Gastroesophageal sphincter (tissue), 4 donors: ENCODE measurements at regions not wholly inside any gene's neighbourhood (a gene's known extent, or its start where the extent isn't known, plus 50 kb on each side); places are given as distances from the start of the nearest gene placed in this dataset.

Source experiments
- ATAC-seq: fragments of 150-250 bp; one replicate; pipeline ENCODE4 v1.9.1; 2016; ENCODE audit warnings: mild to moderate bottlenecking, moderate library complexity
- H3K27ac ChIP-seq, 4 donors: fragments of 200-600 bp; sonication (generic) in 3 of 4; 1 replicate in 3 of 4; 2 replicates in 1 of 4; pipeline ENCODE4 v1.5.1; 2016 to 2019
- H3K27me3 ChIP-seq: fragments of 200-600 bp; sonication (generic); one replicate; pipeline ENCODE4 v1.5.1; 2019
- H3K36me3 ChIP-seq, 2 donors: fragments of 200-600 bp; sonication (generic); one replicate each; pipeline ENCODE4 v1.5.1; 2019; ENCODE audit warnings: control low read depth in 1 of 2
- H3K4me1 ChIP-seq, 3 donors: fragments of 200-600 bp; sonication (generic); 1 replicate in 2 of 3; 2 replicates in 1 of 3; pipeline ENCODE4 v1.5.1; 2016 to 2019; ENCODE audit warnings: control low read depth in 2 of 3
- H3K4me3 ChIP-seq, 2 donors: fragments of 200-600 bp; sonication (generic); one replicate each; pipeline ENCODE4 v1.5.1; 2019; ENCODE audit warnings: mild to moderate bottlenecking in 1 of 2, moderate library complexity in 1 of 2
- H3K9me3 ChIP-seq, 3 donors: fragments of 200-600 bp; sonication (generic); one replicate each; pipeline ENCODE4 v1.5.1; 2017 to 2019; ENCODE audit warnings: control low read depth in 2 of 3
- CTCF ChIP-seq, 4 experiments: fragments of 200-600 bp in 2 of 4; fragments of 450-650 bp in 2 of 4; sonication (generic) in 1 of 4; IDR thresholded peaks; one replicate each; pipeline ENCODE4 v1.5.1; 2017 to 2019; ENCODE audit warnings: antibody characterized with exemption in 4 of 4, mild to moderate bottlenecking in 2 of 4, moderate library complexity in 2 of 4
- EP300 ChIP-seq: sonication (generic); formaldehyde crosslinking; IDR thresholded peaks from one replicate; pipeline ENCODE4 v1.6.1; 2017; ENCODE audit warnings: antibody characterized with exemption, mild to moderate bottlenecking
- POLR2A ChIP-seq, 2 donors: fragments of 450-650 bp; IDR thresholded peaks; one replicate each; pipeline ENCODE4 v1.6.1; 2017; ENCODE audit warnings: antibody characterized with exemption in 2 of 2, mild to moderate bottlenecking in 2 of 2, moderate library complexity in 1 of 2
- POLR2AphosphoS5 ChIP-seq: sonication (generic); formaldehyde crosslinking; IDR thresholded peaks from one replicate; pipeline ENCODE4 v1.6.1; 2017; ENCODE audit warnings: antibody characterized with exemption
- WGBS, 2 donors: methylation state at CpG; one replicate each; pipeline ENCODE4 v1.1.5; 2018; ENCODE audit warnings: low coverage in 1 of 2; 5-methylcytosine and 5-hydroxymethylcytosine counted together

- 73% methylated on average over 4 of the region's 4 CpGs for WGBS, 2 donors
- Histone ChIP-seq H3K4me3 (no peak overlapping the region), H3K27me3 (peaks cover 6% of the 10 kb centered on the region), H3K27ac (no peak overlapping the region), H3K4me1 (no peaks in the 10 kb centered on the region), H3K9me3 (no peaks in the 10 kb centered on the region), H3K36me3 (no peaks in the 10 kb centered on the region)
- ATAC-seq: no peak
- TF ChIP-seq EP300 (no peak), POLR2A (IDR thresholded peaks at IDR 0.05) (no peak)
Measured at GRCh38 chr20:6685626-6686025, 81.9 kb upstream of the BMP2 start.

GRCh38 chr20:6685181-6685582 is 82.3 kb upstream of the BMP2 start:
- Histone ChIP-seq H3K4me1 (no peaks in the 10 kb centered on the region), H3K9me3 (no peaks in the 10 kb centered on the region), H3K36me3 (no peaks in the 10 kb centered on the region), H3K27me3 (peaks cover 11% of the 10 kb centered on the region), H3K27ac (no peak overlapping the region), H3K4me3 (no peak overlapping the region)
- ATAC-seq: no peak
- TF ChIP-seq POLR2AphosphoS5: no peak
- no peak for TF ChIP-seq EP300
- no peak for TF ChIP-seq CTCF (IDR thresholded peaks at IDR 0.05)
- no peak for TF ChIP-seq POLR2A (IDR thresholded peaks at IDR 0.05)
- WGBS, 2 donors: 83 to 100% methylated on average over 1 to 5 of the region's 5 CpGs

GRCh38 chr20:6683021-6683977 is 84.2 kb upstream of the BMP2 start:
- no peak overlapping the region for H3K4me3 ChIP-seq
- H3K4me1 ChIP-seq: no peaks in the 10 kb centered on the region
- H3K36me3 ChIP-seq: no peaks in the 10 kb centered on the region
- no peak for ATAC-seq
- WGBS, 2 donors: 42 to 80% methylated on average over 8 to 9 of the region's 9 CpGs
- H3K9me3 ChIP-seq: no peaks in the 10 kb centered on the region
- H3K27ac ChIP-seq: no peak overlapping the region
- TF ChIP-seq POLR2A (IDR thresholded peaks at IDR 0.05) (no peak), EP300 (no peak), POLR2AphosphoS5 (no peak), CTCF (IDR thresholded peaks at IDR 0.05) (no peak)
- H3K27me3 ChIP-seq: peaks cover 11% of the 10 kb centered on the region

- H3K27ac ChIP-seq: no peak overlapping the region
- ATAC-seq: no peak
- no peaks in the 10 kb centered on the region for H3K9me3 ChIP-seq
- WGBS, 2 donors: 68 to 96% methylated on average over 5 to 6 of the region's 7 CpGs
- no peaks in the 10 kb centered on the region for H3K36me3 ChIP-seq
- TF ChIP-seq EP300: no peak
- TF ChIP-seq POLR2AphosphoS5: no peak
- TF ChIP-seq CTCF (IDR thresholded peaks at IDR 0.05): no peak
- no peak for TF ChIP-seq POLR2A (IDR thresholded peaks at IDR 0.05)
- H3K27me3 ChIP-seq: peaks cover 11% of the 10 kb centered on the region
- H3K4me1 ChIP-seq: no peaks in the 10 kb centered on the region
- H3K4me3 ChIP-seq: no peak overlapping the region
Measured at GRCh38 chr20:6680854-6681253, 86.6 kb upstream of the BMP2 start.

- 44 to 59% methylated on average over 2 of the region's 2 CpGs for WGBS, 2 donors
- TF ChIP-seq POLR2AphosphoS5: no peak
- no peak for TF ChIP-seq CTCF (IDR thresholded peaks at IDR 0.05)
- TF ChIP-seq POLR2A (IDR thresholded peaks at IDR 0.05): no peak
- TF ChIP-seq EP300: no peak
- H3K27ac ChIP-seq: no peak overlapping the region
- no peaks in the 10 kb centered on the region for H3K36me3 ChIP-seq
- ATAC-seq: no peak
- no peaks in the 10 kb centered on the region for H3K4me1 ChIP-seq
- H3K9me3 ChIP-seq: no peaks in the 10 kb centered on the region
- H3K27me3 ChIP-seq: peaks cover 11% of the 10 kb centered on the region
- no peak overlapping the region for H3K4me3 ChIP-seq
Measured at GRCh38 chr20:6680441-6680840, 87.0 kb upstream of the BMP2 start.
